ENCODE measurements at regions not wholly inside any gene's neighbourhood (a gene's known extent, or its start where the extent isn't known, plus 50 kb on each side); places are given as distances from the start of the nearest gene placed in this dataset.

DNA sequence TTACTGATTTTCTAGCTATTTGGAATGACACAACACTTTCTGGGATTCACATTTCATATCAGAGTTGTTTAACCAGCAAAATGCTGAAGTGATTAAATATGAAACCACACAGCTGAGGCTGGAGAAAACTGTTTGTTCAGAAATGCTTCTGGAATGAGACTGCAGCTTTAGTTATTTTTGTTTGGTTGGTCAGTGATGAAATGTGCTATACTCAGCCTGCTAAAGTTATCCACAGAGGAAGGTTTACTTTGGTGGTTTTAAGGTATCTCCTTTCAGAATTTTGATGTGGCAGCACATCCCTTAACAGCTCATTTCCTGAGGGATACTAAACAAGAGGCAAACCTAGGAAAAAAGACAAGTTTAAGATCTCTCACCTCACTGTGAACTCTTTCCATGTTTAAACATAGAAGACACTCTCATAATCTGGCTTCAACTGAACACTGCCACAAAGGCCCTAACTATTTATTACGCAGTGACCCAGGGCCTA lies 106.6 kb upstream of the PDE5A start:
- TF ChIP-seq FOS (IDR thresholded peaks at IDR 0.05; ENCODE audit: low read depth, low read length), result peak; percentile 77
- TF ChIP-seq MAFK (IDR thresholded peaks at IDR 0.05; ENCODE audit: low read depth, low read length), result peak; percentile 88
- no peak for TF ChIP-seq USF2 (IDR thresholded peaks at IDR 0.05; ENCODE audit: low read depth, low read length)
- 0 out of 2 replicates have a peak, but pooled peaks have one; percentile 58 for TF ChIP-seq CHD1 (IDR thresholded peaks at IDR 0.05; ENCODE audit: low read depth, low read length)
- no peak for TF ChIP-seq MAZ (IDR thresholded peaks at IDR 0.05; ENCODE audit: borderline replicate concordance, low read depth, low read length)
- peak; percentile 47; the same call in 1 of the 2 replicates for TF ChIP-seq BHLHE40 (IDR thresholded peaks at IDR 0.05; ENCODE audit: low read depth, low read length)
- TF ChIP-seq NFE2L2 (IDR thresholded peaks at IDR 0.05; ENCODE audit: low read depth, low read length), result peak; percentile 73
- no peak; the same call in 1 of the 2 replicates for TF ChIP-seq SMC3 (IDR thresholded peaks at IDR 0.05; ENCODE audit: low read depth, low read length)
- no peak for TF ChIP-seq RFX5 (IDR thresholded peaks at IDR 0.05; ENCODE audit: low read depth, low read length)
- no peak for TF ChIP-seq CTCF (conservative IDR thresholded peaks at IDR 0.05; ENCODE audit: low read depth, low read length)
- TF ChIP-seq ELK1 (IDR thresholded peaks at IDR 0.05; ENCODE audit: borderline replicate concordance, low read depth, low read length), result no peak
- peak; percentile 84 for TF ChIP-seq CEBPB (IDR thresholded peaks at IDR 0.05; ENCODE audit: low read depth, low read length)
- TF ChIP-seq RCOR1 (IDR thresholded peaks at IDR 0.05; ENCODE audit: insufficient replicate concordance, low read length), result peak; percentile 75
- no peak for TF ChIP-seq MXI1 (IDR thresholded peaks at IDR 0.05; ENCODE audit: borderline replicate concordance, low read depth, low read length)
- peak overlapping the region; percentile 35; the same call in 1 of the 2 replicates for H3K56ac ChIP-seq (ENCODE audit: extremely low read depth, insufficient read depth, low read length)
- intact Hi-C loops (cut with micrococcal nuclease) (loop anchor here (1.0 to 2.0 kb wide), 4 partner anchors 42 to 315 kb away; partner anchors contain the start of gene PDE5A), dilution Hi-C loops (cut with HindIII; ENCODE audit: low sequenced_read_pairs, unreplicated experiment) (no loop called here), in situ Hi-C loops (cut with MboI; ENCODE audit: low sequenced_read_pairs) (no loop called here)
- no peaks in the 10 kb centered on the region for H4K20me1 ChIP-seq (ENCODE audit: insufficient read depth, low read length)
- ATAC-seq (ENCODE audit: low read depth) (peak; percentile 76), DNase-seq (peak; percentile 99)
- H4K91ac ChIP-seq (ENCODE audit: insufficient read depth, low read depth, low read length), result no peak overlapping the region
- no peaks in the 10 kb centered on the region for H3K9me3 ChIP-seq (ENCODE audit: control insufficient read depth, insufficient read depth, low read length)
- BruUV-seq (replicated peaks), result no TSS peak
- H3K9me1 ChIP-seq (ENCODE audit: insufficient read depth, low read length), result peaks cover 15% of the 10 kb centered on the region; the same call in 1 of the 2 replicates
- H2AFZ ChIP-seq (replicated peaks; ENCODE audit: low read length, poor library complexity), result no peak overlapping the region
- H2BK15ac ChIP-seq (ENCODE audit: low read depth, low read length), result no peak overlapping the region
- H3K4ac ChIP-seq (ENCODE audit: low read depth, low read length), result no peak overlapping the region
- H3K23ac ChIP-seq (ENCODE audit: low read depth, low read length), result no peak overlapping the region
- POLR2A ChIA-PET (ENCODE audit: unreplicated experiment), result interaction anchor here (0.6 to 3.6 kb wide), 9 partner anchors 12 to 317 kb away, joined by 3 to 47 read pairs (median 5); partner anchors contain the start of gene PDE5A
- no peak overlapping the region for H2AK9ac ChIP-seq (replicated peaks; ENCODE audit: low read depth, low read length, poor library complexity)
- no peak overlapping the region; the same call in 1 of the 2 replicates for H3K9ac ChIP-seq (ENCODE audit: low read depth, low read length)
- no peak overlapping the region for H3K14ac ChIP-seq (replicated peaks; ENCODE audit: low read depth, low read length)
- H3K27me3 ChIP-seq (ENCODE audit: control insufficient read depth, insufficient read depth, low read length), result no peaks in the 10 kb centered on the region
- H3K4me1 ChIP-seq (ENCODE audit: control insufficient read depth, insufficient read depth, low read length), result peaks cover 32% of the 10 kb centered on the region
- H3K4me2 ChIP-seq (ENCODE audit: low read depth, low read length), result no peak overlapping the region
- H3K27ac ChIP-seq (ENCODE audit: insufficient read depth, low read length), result no peak overlapping the region
- no peak overlapping the region for H2AK5ac ChIP-seq (ENCODE audit: low read depth, low read length)
- H3K18ac ChIP-seq (ENCODE audit: low read depth, low read length), result no peak overlapping the region; the same call in 1 of the 2 replicates
- CTCF ChIA-PET, result interaction anchor here (0.6 to 3.6 kb wide), 4 partner anchors 10 to 136 kb away, joined by 3 to 19 read pairs (median 4); partner anchors contain the start of gene PDE5A
- H2BK20ac ChIP-seq (ENCODE audit: low read depth, low read length), result no peak overlapping the region
- no CpG with 5 or more reads among the region's 1 CpG for WGBS, 2 experiments (ENCODE audit: extremely low coverage in 2 of 2, insufficient read length in 1 of 2)
- peak overlapping the region; percentile 100; the same call in 1 of the 2 replicates for H2BK120ac ChIP-seq (ENCODE audit: low read depth, low read length)
- H2BK5ac ChIP-seq (ENCODE audit: low read depth, low read length, poor library complexity, severe bottlenecking), result peak overlapping the region; percentile 99
- H3K4me3 ChIP-seq (ENCODE audit: insufficient read depth, low read depth, low read length), result no peak overlapping the region
- H3K79me1 ChIP-seq (ENCODE audit: low read depth in 1 of 2, low read length in 2 of 2), result peaks cover 3 to 25% of the 10 kb centered on the region in 2 experiments; a peak in 3 of 4 replicates
- peak overlapping the region in 1 of 2 experiments; percentile 44; a peak in 1 of 4 replicates for H4K8ac ChIP-seq (ENCODE audit: low read depth in 2 of 2, low read length in 2 of 2)
- H3K36me3 ChIP-seq (ENCODE audit: control insufficient read depth, insufficient read depth, low read length), result no peaks in the 10 kb centered on the region
- no peak overlapping the region for H4K5ac ChIP-seq (ENCODE audit: low read depth, low read length)
